IMR-90 (cell line): ENCODE measurements at regions not wholly inside any gene's neighbourhood (a gene's known extent, or its start where the extent isn't known, plus 50 kb on each side); places are given as distances from the start of the nearest gene placed in this dataset.

Experiments
- ATAC-seq: fragments of 200-7000 bp; cut with Tn5 transposase; 2 replicates; pipeline ENCODE4 v1.9.1; 2020; ENCODE audit warnings: low read depth, mild to moderate bottlenecking, moderate library complexity
- BruUV-seq: library from RNA; stranded (reverse); fragments of 400-500 nt; replicated peaks from 2 replicates; lab custom pipeline; 2021; lab: Mats Ljungman, UMichigan
- CTCF ChIA-PET: fragments of 300-600 bp; formaldehyde crosslinking; extraction: SDS; loops from one replicate; lab custom pipeline; 2021; ENCODE audit warnings: antibody characterized with exemption; lab: Yijun Ruan, JAX
- POLR2A ChIA-PET: fragments of 300-600 bp; sonication (Branson Sonifier 250); formaldehyde crosslinking; loops from one replicate; lab custom pipeline; 2022; ENCODE audit warnings: antibody characterized with exemption; ENCODE audit not compliant: unreplicated experiment; lab: Charles Lee
- DNase-seq: peaks from one replicate; pipeline ENCODE4 v3.0.0; 2013
- H2AFZ ChIP-seq: replicated peaks from 2 replicates; pipeline ENCODE3; 2013; ENCODE audit warnings: low read length, mild to moderate bottlenecking; ENCODE audit not compliant: poor library complexity
- H2AK5ac ChIP-seq: 2 replicates; pipeline ENCODE4 v1.6.1; 2013; ENCODE audit warnings: low read depth, low read length, inconsistent platforms
- H2AK9ac ChIP-seq: replicated peaks from 2 replicates; pipeline ENCODE3; 2013; ENCODE audit warnings: mild to moderate bottlenecking, low read depth, low read length, moderate library complexity; ENCODE audit not compliant: poor library complexity
- H2BK120ac ChIP-seq: 2 replicates; pipeline ENCODE4 v1.6.1; 2013; ENCODE audit warnings: low read depth, low read length, inconsistent platforms
- H2BK15ac ChIP-seq: 3 replicates; pipeline ENCODE4 v1.6.1; 2013; ENCODE audit warnings: low read depth, low read length, inconsistent platforms
- H2BK20ac ChIP-seq: 2 replicates; pipeline ENCODE4 v1.6.1; 2013; ENCODE audit warnings: low read depth, mild to moderate bottlenecking, inconsistent platforms, low read length, moderate library complexity
- H2BK5ac ChIP-seq: 2 replicates; pipeline ENCODE4 v1.6.1; 2013; ENCODE audit warnings: mild to moderate bottlenecking, low read depth, low read length, inconsistent platforms; ENCODE audit not compliant: poor library complexity, severe bottlenecking
- H3K14ac ChIP-seq: replicated peaks from 2 replicates; pipeline ENCODE4 v1.6.1; 2013; ENCODE audit warnings: low read depth, low read length, inconsistent platforms
- H3K18ac ChIP-seq: 2 replicates; pipeline ENCODE4 v1.6.1; 2013; ENCODE audit warnings: low read depth, low read length, control low read depth
- H3K23ac ChIP-seq: 2 replicates; pipeline ENCODE4 v1.6.1; 2013; ENCODE audit warnings: low read depth, low read length, inconsistent platforms
- H3K27ac ChIP-seq: 2 replicates; pipeline ENCODE4 v1.5.1; 2013; ENCODE audit warnings: mild to moderate bottlenecking, control low read depth, low read length; ENCODE audit not compliant: insufficient read depth
- H3K27me3 ChIP-seq: 2 replicates; pipeline ENCODE4 v1.6.1; 2013; ENCODE audit warnings: low read length; ENCODE audit not compliant: control insufficient read depth, insufficient read depth
- H3K36me3 ChIP-seq: 2 replicates; pipeline ENCODE4 v1.6.1; 2013; ENCODE audit warnings: low read length, mixed read lengths; ENCODE audit not compliant: control insufficient read depth, insufficient read depth
- H3K4ac ChIP-seq: 2 replicates; pipeline ENCODE4 v1.6.1; 2013; ENCODE audit warnings: low read depth, low read length, inconsistent platforms
- H3K4me1 ChIP-seq: 2 replicates; pipeline ENCODE4 v1.6.1; 2013; ENCODE audit warnings: low read length, mixed read lengths; ENCODE audit not compliant: control insufficient read depth, insufficient read depth
- H3K4me2 ChIP-seq: 2 replicates; pipeline ENCODE4 v1.6.1; 2013; ENCODE audit warnings: low read depth, mild to moderate bottlenecking, control low read depth, low read length, moderate library complexity
- H3K4me3 ChIP-seq: 2 replicates; pipeline ENCODE4 v1.5.1; 2013; ENCODE audit warnings: low read depth, mild to moderate bottlenecking, control low read depth, low read length, moderate library complexity; ENCODE audit not compliant: insufficient read depth
- H3K56ac ChIP-seq: 2 replicates; pipeline ENCODE4 v1.6.1; 2013; ENCODE audit warnings: low read length, inconsistent platforms; ENCODE audit not compliant: insufficient read depth; ENCODE audit errors: extremely low read depth
- H3K79me1 ChIP-seq, 2 experiments: 2 replicates each; pipeline ENCODE4 v1.6.1; 2013; ENCODE audit warnings: low read length in 2 of 2, inconsistent platforms in 1 of 2, low read depth in 1 of 2
- H3K9ac ChIP-seq: 2 replicates; pipeline ENCODE4 v1.6.1; 2013; ENCODE audit warnings: low read depth, low read length, control low read depth
- H3K9me1 ChIP-seq: 2 replicates; pipeline ENCODE4 v1.6.1; 2013; ENCODE audit warnings: low read length, inconsistent platforms; ENCODE audit not compliant: insufficient read depth
- H3K9me3 ChIP-seq: 2 replicates; pipeline ENCODE4 v1.6.1; 2013; ENCODE audit warnings: low read length; ENCODE audit not compliant: control insufficient read depth, insufficient read depth
- H4K20me1 ChIP-seq: 2 replicates; pipeline ENCODE4 v1.6.1; 2013; ENCODE audit warnings: low read length, inconsistent platforms; ENCODE audit not compliant: insufficient read depth
- H4K5ac ChIP-seq: 2 replicates; pipeline ENCODE4 v1.6.1; 2013; ENCODE audit warnings: mild to moderate bottlenecking, low read depth, low read length, control low read depth
- H4K8ac ChIP-seq, 2 experiments: 2 replicates each; pipeline ENCODE4 v1.6.1; 2013; ENCODE audit warnings: low read depth in 2 of 2, low read length in 2 of 2, control low read depth in 1 of 2, inconsistent platforms in 1 of 2
- H4K91ac ChIP-seq: 2 replicates; pipeline ENCODE4 v1.6.1; 2013; ENCODE audit warnings: low read depth, low read length, inconsistent platforms; ENCODE audit not compliant: insufficient read depth
- BHLHE40 ChIP-seq: fragments of 150-350 bp; IDR thresholded peaks from 2 replicates; pipeline ENCODE4 v1.6.1; 2016; ENCODE audit warnings: mild to moderate bottlenecking, low read depth, low read length
- CEBPB ChIP-seq: IDR thresholded peaks from 2 replicates; pipeline ENCODE4 v1.6.1; 2012; ENCODE audit warnings: low read depth, low read length, improper control_type of control experiment
- CHD1 ChIP-seq: IDR thresholded peaks from 2 replicates; pipeline ENCODE4 v1.6.1; 2012; ENCODE audit warnings: low read depth, low read length, improper control_type of control experiment
- CTCF ChIP-seq: conservative IDR thresholded peaks from 2 replicates; pipeline ENCODE4 v1.5.1; 2012; ENCODE audit warnings: mild to moderate bottlenecking, low read depth, low read length, improper control_type of control experiment
- ELK1 ChIP-seq: fragments of 150-350 bp; IDR thresholded peaks from 2 replicates; pipeline ENCODE4 v1.6.1; 2016; ENCODE audit warnings: low read depth, mild to moderate bottlenecking, low read length, moderate library complexity, borderline replicate concordance
- FOS ChIP-seq: fragments of 150-350 bp; IDR thresholded peaks from 2 replicates; pipeline ENCODE4 v1.6.1; 2016; ENCODE audit warnings: low read depth, low read length
- MAFK ChIP-seq: IDR thresholded peaks from 2 replicates; pipeline ENCODE4 v1.6.1; 2012; ENCODE audit warnings: low read depth, low read length, improper control_type of control experiment
- MAZ ChIP-seq: IDR thresholded peaks from 2 replicates; pipeline ENCODE4 v1.6.1; 2012; ENCODE audit warnings: low read depth, mild to moderate bottlenecking, low read length, improper control_type of control experiment, moderate library complexity, borderline replicate concordance
- MXI1 ChIP-seq: IDR thresholded peaks from 2 replicates; pipeline ENCODE4 v1.6.1; 2012; ENCODE audit warnings: low read depth, mild to moderate bottlenecking, low read length, moderate library complexity, borderline replicate concordance
- NFE2L2 ChIP-seq: fragments of 150-350 bp; IDR thresholded peaks from 2 replicates; pipeline ENCODE4 v1.6.1; 2016; ENCODE audit warnings: low read depth, mild to moderate bottlenecking, low read length
- POLR2A ChIP-seq: IDR thresholded peaks from 2 replicates; pipeline ENCODE4 v1.6.1; 2012; ENCODE audit warnings: mild to moderate bottlenecking, low read depth, low read length
- RAD21 ChIP-seq: IDR thresholded peaks from 2 replicates; pipeline ENCODE4 v1.6.1; 2012; ENCODE audit warnings: low read length, improper control_type of control experiment
- RCOR1 ChIP-seq: IDR thresholded peaks from 2 replicates; pipeline ENCODE4 v1.6.1; 2012; ENCODE audit warnings: mild to moderate bottlenecking, low read length, improper control_type of control experiment; ENCODE audit not compliant: insufficient replicate concordance
- RFX5 ChIP-seq: IDR thresholded peaks from 2 replicates; pipeline ENCODE4 v1.8.0; 2012; ENCODE audit warnings: low read depth, mild to moderate bottlenecking, low read length, moderate library complexity
- SMC3 ChIP-seq: fragments of 150-350 bp; IDR thresholded peaks from 2 replicates; pipeline ENCODE4 v1.6.1; 2016; ENCODE audit warnings: low read depth, mild to moderate bottlenecking, antibody characterized with exemption, low read length, moderate library complexity
- USF2 ChIP-seq: fragments of 150-350 bp; IDR thresholded peaks from 2 replicates; pipeline ENCODE4 v1.6.1; 2017; ENCODE audit warnings: mild to moderate bottlenecking, antibody characterized with exemption, low read length, low read depth
- WGBS, 2 experiments: methylation state at CpG; one replicate each; pipeline versions ENCODE4 v1.1.5 to v1.1.7; 2013; ENCODE audit warnings: missing lambda C conversion rate in 2 of 2; ENCODE audit not compliant: insufficient read length in 1 of 2; ENCODE audit errors: extremely low coverage in 2 of 2; 5-methylcytosine and 5-hydroxymethylcytosine counted together
- dilution Hi-C: fragments of 300-500 bp; cut with HindIII; formaldehyde crosslinking; loops from one replicate; pipeline ENCODE4 v1.14.3; 2018; ENCODE audit warnings: low sequenced_read_pairs; ENCODE audit not compliant: unreplicated experiment
- in situ Hi-C: fragments of 300-500 bp; cut with MboI; formaldehyde crosslinking; loops from 3 replicates; pipeline ENCODE4 v1.14.3; 2019; ENCODE audit warnings: low sequenced_read_pairs, inconsistent platforms, mixed read lengths
- intact Hi-C: fragments of 100-400 bp; cut with micrococcal nuclease; formaldehyde crosslinking; loops from 2 replicates; pipeline ENCODE4 v1.10.0; 2022

- no peak for ATAC-seq
- Histone ChIP-seq H2AFZ (no peak overlapping the region), H3K4ac (no peak overlapping the region), H3K27ac (no peak overlapping the region), H4K20me1 (no peaks in the 10 kb centered on the region), H2AK5ac (no peak overlapping the region), H2BK5ac (no peak overlapping the region), H3K79me1 (no peaks in the 10 kb centered on the region), H3K9ac (no peak overlapping the region), H2BK15ac (no peak overlapping the region), H3K23ac (no peak overlapping the region), H4K91ac (no peak overlapping the region), H3K4me3 (no peak overlapping the region), H3K9me1 (no peaks in the 10 kb centered on the region), H3K36me3 (no peaks in the 10 kb centered on the region), H4K8ac (no peak overlapping the region), H3K4me2 (no peak overlapping the region), H3K56ac (no peak overlapping the region), H2BK120ac (no peak overlapping the region), H3K14ac (no peak overlapping the region), H2AK9ac (no peak overlapping the region), H2BK20ac (no peak overlapping the region), H3K27me3 (no peaks in the 10 kb centered on the region), H3K18ac (no peak overlapping the region), H4K5ac (no peak overlapping the region), H3K9me3 (no peaks in the 10 kb centered on the region; the same call in 1 of the 2 replicates), H3K4me1 (no peaks in the 10 kb centered on the region)
- intact Hi-C loops (no loop called here), in situ Hi-C loops (no loop called here), dilution Hi-C loops (no loop called here)
- WGBS, 2 experiments: 0% methylated on average over 1 of the region's 3 CpGs; no CpG with 5 or more reads in 1 of the 2 experiments
- ChIA-PET CTCF (no interaction called here), POLR2A (no interaction called here)
- no TSS peak for BruUV-seq
- no peak for DNase-seq
- no peak for TF ChIP-seq CEBPB
- TF ChIP-seq RAD21: no peak
- no peak for TF ChIP-seq USF2
- no peak for TF ChIP-seq POLR2A
- no peak for TF ChIP-seq MXI1
- no peak for TF ChIP-seq CHD1
- no peak for TF ChIP-seq FOS
- no peak for TF ChIP-seq MAZ
- TF ChIP-seq CTCF: no peak
- TF ChIP-seq NFE2L2: no peak
- TF ChIP-seq RCOR1: no peak
- TF ChIP-seq SMC3: no peak
- TF ChIP-seq MAFK: no peak
- TF ChIP-seq ELK1: no peak
- TF ChIP-seq RFX5: no peak
- no peak for TF ChIP-seq BHLHE40
These were observed 182.4 kb upstream of the LCORL start for GRCh38 chr4:18203966-18204365.
